H1 (cell line): ENCODE measurements at regions not wholly inside any gene's neighbourhood (a gene's known extent, or its start where the extent isn't known, plus 50 kb on each side); places are given as distances from the start of the nearest gene placed in this dataset.

Experiments used
- CTCF ChIP-seq, 3 experiments: IDR thresholded peaks; 1 replicate in 2 of 3; 2 replicates in 1 of 3; pipeline versions ENCODE4 v1.5.1 to v1.6.1; 2011; ENCODE audit warnings: low read length in 3 of 3, mild to moderate bottlenecking in 3 of 3, inconsistent platforms in 2 of 3, low read depth in 1 of 3, moderate library complexity in 1 of 3; ENCODE audit not compliant: insufficient read depth in 1 of 3; ENCODE audit errors: control extremely low read depth in 1 of 3
- E2F6 ChIP-seq: IDR thresholded peaks from 2 replicates; pipeline ENCODE4 v1.6.1; 2012; ENCODE audit warnings: inconsistent platforms
- FOSL1 ChIP-seq: IDR thresholded peaks from 2 replicates; pipeline ENCODE4 v1.6.1; 2011; ENCODE audit warnings: mild to moderate bottlenecking, low read depth, low read length, moderate library complexity; ENCODE audit not compliant: insufficient read depth

GRCh38 chr7:13724191-13724976, 265.1 kb downstream of the ETV1 start:
- TF ChIP-seq CTCF (IDR thresholded peaks at IDR 0.05; ENCODE audit: control extremely low read depth in 1 of 3, insufficient read depth in 1 of 3, low read depth in 1 of 3, low read length in 3 of 3) (no peak), FOSL1 (no peak), E2F6 (no peak)
